Aorta (tissue), 5 donors: ENCODE measurements at regions not wholly inside any gene's neighbourhood (a gene's known extent, or its start where the extent isn't known, plus 50 kb on each side); places are given as distances from the start of the nearest gene placed in this dataset.

Source experiments
- ATAC-seq: fragments of 200-7000 bp; cut with Tn5 transposase; one replicate; pipeline ENCODE4 v1.9.1; 2022; ENCODE audit warnings: moderate library complexity; ENCODE audit not compliant: low FRiP score
- DNase-seq, 2 donors: peaks; one replicate each; pipeline ENCODE4 v3.0.0-alpha.2; 2020
- H3K27ac ChIP-seq, 2 donors: one replicate each; pipeline ENCODE4 v1.5.1; 2013; ENCODE audit warnings: low read length in 2 of 2, mild to moderate bottlenecking in 2 of 2, moderate library complexity in 2 of 2, control low read depth in 1 of 2, inconsistent platforms in 1 of 2, low read depth in 1 of 2
- H3K27me3 ChIP-seq, 2 donors: one replicate each; pipeline ENCODE4 v1.6.1; 2013; ENCODE audit warnings: control low read depth in 1 of 2, low read length in 1 of 2, mild to moderate bottlenecking in 1 of 2, moderate library complexity in 1 of 2; ENCODE audit not compliant: insufficient read depth in 2 of 2, control insufficient read depth in 1 of 2
- H3K36me3 ChIP-seq, 2 donors: one replicate each; pipeline ENCODE4 v1.6.1; 2013; ENCODE audit warnings: control low read depth in 1 of 2, low read length in 1 of 2, mild to moderate bottlenecking in 1 of 2; ENCODE audit not compliant: insufficient read depth in 2 of 2, control insufficient read depth in 1 of 2
- H3K4me1 ChIP-seq, 2 donors: one replicate each; pipeline ENCODE4 v1.6.1; 2013; ENCODE audit warnings: low read length in 2 of 2, control low read depth in 1 of 2, mild to moderate bottlenecking in 1 of 2, moderate library complexity in 1 of 2; ENCODE audit not compliant: insufficient read depth in 2 of 2, control insufficient read depth in 1 of 2
- H3K4me3 ChIP-seq, 2 donors: one replicate each; pipeline ENCODE4 v1.5.1; 2013; ENCODE audit warnings: low read length in 2 of 2, control low read depth in 1 of 2, mild to moderate bottlenecking in 1 of 2
- H3K9me3 ChIP-seq: one replicate; pipeline ENCODE4 v1.6.1; 2013; ENCODE audit warnings: mild to moderate bottlenecking, low read length; ENCODE audit not compliant: control insufficient read depth
- WGBS, 2 donors: extraction: QIAGEN DNeasy Blood & Tissue Kit; methylation state at CpG; one replicate each; pipeline ENCODE4 v1.1.7; 2013; 5-methylcytosine and 5-hydroxymethylcytosine counted together
- intact Hi-C, 2 donors: fragments of 100-400 bp; cut with DNase I; formaldehyde crosslinking; loops; one replicate each; pipeline versions ENCODE4 v1.14.2 to v1.15.0; 2022
- donor health status: healthy with polysubstance abuse.
- donor health status: Bipolar disorder and iron deficiency.
- donor health status: DM: no; HTN: no; CAD: no.
- donor health status: DM: no; HTN: no; CAD: no.
- donor health status: DM: yes; HTN: yes; CAD: no.

- no peak for ATAC-seq
- DNase-seq = no peak
- no peaks in the 10 kb centered on the region for H3K27me3 ChIP-seq
- no peak overlapping the region for H3K4me3 ChIP-seq
- no peaks in the 10 kb centered on the region for H3K4me1 ChIP-seq
- peaks cover 2% of the 10 kb centered on the region for H3K9me3 ChIP-seq
- no peaks in the 10 kb centered on the region for H3K36me3 ChIP-seq
- WGBS, 2 donors = 77 to 82% methylated on average over 2 of the region's 2 CpGs
- intact Hi-C loops = no loop called here
- no peak overlapping the region for H3K27ac ChIP-seq
These were observed 73.7 kb upstream of the CTNND2 start for GRCh38 chr5:11977904-11978303.

GRCh38 chr5:11973469-11973868 lies 69.2 kb upstream of the CTNND2 start:
- Histone ChIP-seq H3K36me3 (no peaks in the 10 kb centered on the region), H3K27me3 (no peaks in the 10 kb centered on the region), H3K9me3 (peaks cover 2% of the 10 kb centered on the region), H3K4me3 (no peak overlapping the region), H3K4me1 (no peaks in the 10 kb centered on the region), H3K27ac (no peak overlapping the region)
- no peak for DNase-seq
- 73 to 74% methylated on average over 7 of the region's 7 CpGs for WGBS, 2 donors
- peak; percentile 37 for ATAC-seq
- intact Hi-C loops = no loop called here

- Histone ChIP-seq H3K4me1 (no peaks in the 10 kb centered on the region), H3K27ac (no peak overlapping the region), H3K27me3 (no peaks in the 10 kb centered on the region), H3K36me3 (no peaks in the 10 kb centered on the region), H3K4me3 (no peak overlapping the region), H3K9me3 (no peaks in the 10 kb centered on the region)
- no peak for DNase-seq
- 88 to 92% methylated on average over 3 of the region's 3 CpGs for WGBS, 2 donors
- no peak for ATAC-seq
- intact Hi-C loops = no loop called here
These were observed 59.0 kb upstream of the CTNND2 start for GRCh38 chr5:11963227-11963626.

- Histone ChIP-seq H3K9me3 (no peaks in the 10 kb centered on the region), H3K27ac (no peak overlapping the region), H3K4me1 (no peaks in the 10 kb centered on the region), H3K4me3 (no peak overlapping the region), H3K27me3 (no peaks in the 10 kb centered on the region), H3K36me3 (no peaks in the 10 kb centered on the region)
- ATAC-seq (no peak), DNase-seq (no peak)
- 4 to 5% methylated on average over 4 of the region's 4 CpGs for WGBS, 2 donors
- intact Hi-C loops = no loop called here
These were observed 57.9 kb upstream of the CTNND2 start for GRCh38 chr5:11962122-11962521.

GRCh38 chr5:11958321-11958720 lies 54.1 kb upstream of the CTNND2 start:
- Histone ChIP-seq H3K4me1 (no peaks in the 10 kb centered on the region), H3K27ac (no peak overlapping the region), H3K36me3 (no peaks in the 10 kb centered on the region), H3K27me3 (peaks cover 0 to 1% of the 10 kb centered on the region in 2 donors), H3K4me3 (no peak overlapping the region), H3K9me3 (no peaks in the 10 kb centered on the region)
- ATAC-seq (no peak), DNase-seq (no peak)
- WGBS, 2 donors = 44 to 53% methylated on average over 2 of the region's 2 CpGs
- intact Hi-C loops = no loop called here

- intact Hi-C loops = no loop called here
- no peak for ATAC-seq
These were observed 51.1 kb upstream of the CTNND2 start for GRCh38 chr5:11955331-11955730.

More at GRCh38 chr5:11955331-11955730, 51.1 kb upstream of the CTNND2 start:
- Histone ChIP-seq H3K4me1 (no peaks in the 10 kb centered on the region), H3K9me3 (no peaks in the 10 kb centered on the region), H3K27me3 (peaks cover 0 to 1% of the 10 kb centered on the region in 2 donors), H3K4me3 (no peak overlapping the region), H3K36me3 (no peaks in the 10 kb centered on the region), H3K27ac (no peak overlapping the region)
- no peak for DNase-seq
